ENCODE measurements at regions not wholly inside any gene's neighbourhood (a gene's known extent, or its start where the extent isn't known, plus 50 kb on each side); places are given as distances from the start of the nearest gene placed in this dataset.

DNA sequence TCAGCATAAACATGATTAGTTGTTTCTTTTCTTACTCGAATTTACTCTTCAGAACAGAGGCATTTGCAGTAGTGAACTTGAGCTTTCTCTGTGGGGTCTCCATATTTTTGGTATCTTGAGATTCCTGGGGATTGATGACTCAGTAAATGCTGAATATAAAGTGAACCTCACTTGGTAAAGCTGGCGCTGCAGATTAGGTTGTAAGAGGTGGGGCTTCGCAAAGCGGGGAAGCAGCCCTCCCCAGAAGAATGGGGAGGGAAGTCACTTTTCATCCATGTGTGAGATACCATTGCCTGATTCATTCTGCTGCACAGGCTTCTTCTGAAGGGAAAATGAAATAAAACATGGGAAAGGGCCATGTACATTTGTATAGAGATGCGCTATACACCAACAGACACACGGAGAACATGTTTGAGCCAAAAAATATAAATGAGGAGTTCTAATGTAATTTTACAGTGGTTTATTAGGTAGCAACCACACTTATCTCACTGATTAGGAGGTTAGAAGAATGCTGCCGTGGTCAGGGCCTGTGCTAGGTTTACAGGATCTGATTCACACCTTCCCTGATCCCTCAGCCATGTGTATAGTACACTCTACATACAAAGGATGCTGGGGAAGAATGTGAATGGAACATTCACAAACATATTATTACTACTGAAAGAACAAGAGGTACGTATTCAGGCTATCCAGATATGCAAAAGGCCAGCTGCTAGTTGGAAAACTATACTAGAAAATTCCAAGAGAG lies 63.5 kb downstream of the DNTTIP2 start:
- no peak for TF ChIP-seq POLR2A (IDR thresholded peaks at IDR 0.05; ENCODE audit: low read depth, low read length)
- FAIRE-seq, result no peak
- DNase-seq (ENCODE audit: insufficient read length, low spot score), result no peak

GRCh38 chr1:93814795-93815340 lies 64.1 kb downstream of the DNTTIP2 start:
- FAIRE-seq (no peak), DNase-seq (ENCODE audit: insufficient read length, low spot score) (no peak)
- TF ChIP-seq POLR2A (IDR thresholded peaks at IDR 0.05; ENCODE audit: low read depth, low read length), result no peak

DNA sequence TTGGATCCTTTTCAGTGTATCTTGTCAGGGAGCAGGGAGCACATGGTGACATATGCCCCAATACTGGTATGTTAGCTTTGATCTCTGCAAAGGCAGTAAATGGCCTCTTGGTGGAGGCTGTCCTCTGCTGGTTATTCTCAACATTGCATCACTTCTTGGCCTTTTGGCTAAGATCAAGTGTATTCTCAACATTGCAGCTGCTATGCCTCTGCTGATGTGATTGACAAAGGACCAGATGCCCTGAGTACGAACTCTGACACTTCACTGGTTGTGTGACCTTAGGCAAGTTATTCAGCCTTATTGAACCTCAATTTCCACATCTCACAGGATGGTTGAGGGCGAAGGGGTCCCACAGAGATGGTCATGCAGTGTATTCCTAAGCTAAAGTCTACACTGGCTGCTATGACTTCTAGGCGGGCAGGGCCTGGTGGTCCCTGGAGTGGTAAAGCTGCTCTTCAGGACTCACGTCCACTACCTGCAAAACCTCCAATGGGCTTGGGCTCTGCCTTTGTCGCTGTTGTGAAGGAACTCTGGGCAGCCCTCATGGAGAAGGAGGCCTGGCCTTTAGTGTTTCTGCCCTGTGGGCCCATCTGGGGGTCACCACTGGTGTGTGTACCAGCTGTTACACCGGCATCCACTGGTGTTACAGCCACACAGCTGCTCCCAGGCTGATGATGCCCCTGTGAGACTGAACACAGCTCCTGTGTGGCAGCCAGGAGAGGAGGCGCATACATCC lies 64.8 kb downstream of the DNTTIP2 start:
- TF ChIP-seq POLR2A (IDR thresholded peaks at IDR 0.05; ENCODE audit: low read depth, low read length), result no peak
- DNase-seq (ENCODE audit: insufficient read length, low spot score), result no peak
- peak; percentile 43 for FAIRE-seq

GRCh38 chr1:93813076-93813475 lies 65.9 kb downstream of the DNTTIP2 start:
- no peak for TF ChIP-seq POLR2A (IDR thresholded peaks at IDR 0.05; ENCODE audit: low read depth, low read length)
- FAIRE-seq, result no peak
- DNase-seq (ENCODE audit: insufficient read length, low spot score), result no peak

DNA sequence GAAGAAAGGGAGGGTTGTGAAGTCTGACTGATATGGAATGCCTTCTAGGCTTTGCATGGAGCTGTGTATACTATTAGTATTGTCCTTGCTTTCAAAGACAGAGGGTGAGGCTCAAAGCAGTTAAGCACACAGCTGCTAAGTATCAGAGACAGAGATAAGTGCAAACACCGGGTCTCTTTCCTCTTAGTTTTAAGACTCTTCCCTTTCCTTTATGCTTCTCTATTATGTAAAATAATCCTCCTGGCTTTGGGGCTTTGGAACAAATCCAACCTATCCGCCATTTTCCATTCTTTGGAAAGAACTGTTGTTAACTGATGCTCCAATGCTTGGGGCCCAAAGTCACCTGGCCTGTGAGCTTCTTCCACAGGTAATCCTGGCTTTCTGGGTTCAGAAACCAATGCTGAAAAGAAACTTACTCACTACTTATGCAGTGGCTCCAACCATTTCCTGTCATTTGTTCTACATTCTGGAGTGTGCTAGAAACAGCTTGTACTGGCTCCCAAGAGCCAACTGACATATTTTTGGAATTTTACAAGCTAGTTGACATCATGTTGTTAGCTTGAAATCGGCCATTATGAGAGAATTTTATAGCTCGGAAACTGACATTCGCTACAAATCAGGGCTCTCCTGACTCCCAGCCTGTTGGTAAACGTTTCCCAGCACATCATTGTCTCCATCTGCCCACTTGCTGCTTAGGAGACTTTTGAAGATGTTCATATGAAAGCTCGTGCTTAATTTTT lies 67.5 kb downstream of the DNTTIP2 start:
- FAIRE-seq, result no peak
- no peak for TF ChIP-seq POLR2A (IDR thresholded peaks at IDR 0.05; ENCODE audit: low read depth, low read length)
- no peak for DNase-seq (ENCODE audit: insufficient read length, low spot score)

DNA sequence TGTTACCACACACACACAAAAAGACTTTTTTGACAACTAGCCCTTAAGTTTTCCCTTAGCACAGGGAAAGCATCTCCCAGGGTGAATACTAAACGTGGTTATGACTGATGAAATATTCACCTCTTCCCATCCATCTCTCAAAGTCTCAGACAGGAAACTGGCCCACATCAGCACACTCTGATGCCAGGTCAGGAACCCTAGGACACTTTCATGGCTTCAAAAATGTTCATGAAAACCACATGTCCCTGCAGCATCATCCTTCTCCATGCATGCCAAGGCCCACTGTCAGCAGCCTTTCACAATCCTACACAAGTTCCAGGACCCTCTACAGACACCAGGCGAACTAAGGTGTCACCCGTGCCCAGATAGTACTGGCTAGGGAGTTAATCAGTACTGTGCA lies 68.7 kb downstream of the DNTTIP2 start:
- no peak for DNase-seq (ENCODE audit: insufficient read length, low spot score)

DNA sequence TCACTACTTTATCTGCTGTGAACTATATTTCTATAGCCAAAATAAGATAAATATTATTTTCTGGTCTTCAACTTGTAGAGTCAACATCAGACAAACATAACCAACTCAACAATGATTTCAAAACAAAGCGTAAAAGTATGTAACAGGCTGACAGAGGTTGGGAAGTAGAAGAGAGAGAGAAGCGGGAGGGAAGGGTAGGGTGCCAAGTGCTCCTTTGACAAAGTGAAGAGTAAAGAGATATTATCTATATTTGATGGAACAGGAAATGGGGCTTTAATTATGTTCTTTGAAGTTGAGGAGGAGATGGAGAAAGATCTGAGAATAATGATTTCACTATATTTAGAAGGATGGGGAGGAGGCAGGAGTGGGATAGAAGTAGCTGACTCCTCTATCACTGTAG lies 70.1 kb downstream of the DNTTIP2 start:
- no peak for DNase-seq (ENCODE audit: insufficient read length, low spot score)
- no peak for FAIRE-seq
- no peak for TF ChIP-seq POLR2A (IDR thresholded peaks at IDR 0.05; ENCODE audit: low read depth, low read length)

More for the DNA sequence above, 68.7 kb downstream of the DNTTIP2 start:
- TF ChIP-seq POLR2A (IDR thresholded peaks at IDR 0.05; ENCODE audit: low read depth, low read length), result no peak
- no peak for FAIRE-seq

- no peak for FAIRE-seq
- TF ChIP-seq POLR2A (IDR thresholded peaks at IDR 0.05; ENCODE audit: low read depth, low read length), result no peak
These were observed 71.6 kb downstream of the DNTTIP2 start for GRCh38 chr1:93807311-93807930.

GRCh38 chr1:93805027-93805610 lies 73.9 kb downstream of the DNTTIP2 start:
- FAIRE-seq (peak; percentile 89), DNase-seq (ENCODE audit: insufficient read length, low spot score) (no peak)
- no peak for TF ChIP-seq POLR2A (IDR thresholded peaks at IDR 0.05; ENCODE audit: low read depth, low read length)

More at GRCh38 chr1:93807311-93807930, 71.6 kb downstream of the DNTTIP2 start:
- DNase-seq (ENCODE audit: insufficient read length, low spot score), result no peak

DNA sequence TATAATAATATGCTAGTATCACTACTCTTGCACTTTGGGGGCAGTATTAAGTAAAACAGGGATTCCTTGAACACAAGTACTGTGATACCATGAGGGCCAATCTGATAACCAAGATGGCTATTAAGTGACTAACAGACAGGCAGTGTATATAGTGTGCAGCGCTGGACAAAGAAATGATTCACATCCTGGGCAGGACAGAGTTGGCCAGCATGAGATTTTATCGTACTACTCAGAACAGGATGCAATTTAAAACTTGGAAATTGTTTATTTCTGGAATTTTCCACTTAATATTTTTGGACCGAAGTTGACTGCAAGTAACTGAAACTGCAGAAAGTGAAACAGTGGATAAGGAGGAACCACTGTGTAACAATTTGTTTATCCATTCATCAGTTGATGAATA lies 74.6 kb downstream of the DNTTIP2 start:
- TF ChIP-seq POLR2A (IDR thresholded peaks at IDR 0.05; ENCODE audit: low read depth, low read length), result no peak
- FAIRE-seq (peak; percentile 98), DNase-seq (ENCODE audit: insufficient read length, low spot score) (no peak)

DNA sequence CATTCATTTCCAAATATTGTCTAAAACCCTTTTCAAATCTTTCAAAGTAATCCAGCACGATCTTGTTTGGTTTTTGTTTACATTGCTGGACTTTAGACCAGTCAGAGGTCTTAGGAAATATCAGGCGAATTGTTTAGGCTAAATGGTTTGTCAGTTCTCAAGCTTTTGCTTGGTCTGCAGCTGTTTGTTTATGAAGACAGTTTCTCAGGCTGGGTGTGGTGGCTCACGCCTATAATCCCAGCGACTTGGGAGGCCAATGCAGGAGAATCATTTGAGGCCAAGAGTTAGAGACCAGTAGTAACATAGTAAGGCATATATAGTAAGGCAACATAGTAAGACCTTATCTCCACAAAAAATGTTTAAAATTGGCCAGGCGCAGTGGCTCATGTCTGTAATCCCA lies 77.5 kb downstream of the DNTTIP2 start:
- TF ChIP-seq POLR2A (IDR thresholded peaks at IDR 0.05; ENCODE audit: low read depth, low read length), result no peak
- FAIRE-seq (no peak), DNase-seq (ENCODE audit: insufficient read length, low spot score) (no peak)

GRCh38 chr1:93800856-93801255 lies 78.2 kb downstream of the DNTTIP2 start:
- FAIRE-seq, result peak; percentile 65
- no peak for DNase-seq (ENCODE audit: insufficient read length, low spot score)
- no peak for TF ChIP-seq POLR2A (IDR thresholded peaks at IDR 0.05; ENCODE audit: low read depth, low read length)

DNA sequence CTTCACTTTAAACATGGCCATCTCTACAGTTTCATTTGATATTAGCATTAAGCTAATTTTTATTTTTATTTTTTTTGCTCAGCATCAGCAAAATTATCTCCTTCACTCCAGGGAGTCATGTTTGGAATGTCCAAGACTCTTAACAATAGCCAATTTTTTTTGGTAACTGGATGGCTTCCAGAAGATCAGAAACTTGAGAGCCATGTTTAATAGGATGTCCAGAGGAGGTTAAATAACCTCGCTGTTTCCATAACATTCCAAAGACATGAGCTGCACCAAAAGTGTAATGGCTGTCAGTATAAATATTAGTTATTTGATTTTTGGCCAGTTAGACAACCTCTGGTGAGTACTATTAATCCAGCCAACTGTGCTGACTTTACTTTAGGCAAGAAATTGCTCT lies 80.7 kb downstream of the DNTTIP2 start:
- no peak for DNase-seq (ENCODE audit: insufficient read length, low spot score)
- no peak for TF ChIP-seq POLR2A (IDR thresholded peaks at IDR 0.05; ENCODE audit: low read depth, low read length)
- peak; percentile 95 for FAIRE-seq

All from H54 (cell line).